Left lung (tissue), 4 donors: ENCODE measurements at regions not wholly inside any gene's neighbourhood (a gene's known extent, or its start where the extent isn't known, plus 50 kb on each side); places are given as distances from the start of the nearest gene placed in this dataset.
"Not testable (repeated sequence)": the region's sequence is repeated elsewhere in the genome, so short reads cannot be mapped to it uniquely, and the experiment has no call there.

Source experiments
- ATAC-seq: fragments of 200-7000 bp; cut with Tn5 transposase; one replicate; pipeline ENCODE4 v1.9.1; 2020; ENCODE audit warnings: moderate library complexity
- DNase-seq, 4 donors: peaks; one replicate each; pipeline ENCODE4 v3.0.0-alpha.2; 2013 to 2020
- H3K27ac ChIP-seq, 2 donors: fragments of 200-600 bp; sonication (generic) in 1 of 2; one replicate each; pipeline versions ENCODE4 v1.5.0 to v1.8.0; 2020 to 2021
- H3K27me3 ChIP-seq, 2 donors: fragments of 200-600 bp; sonication (generic) in 1 of 2; one replicate each; pipeline versions ENCODE4 v1.5.0 to v1.8.0; 2020 to 2021
- H3K36me3 ChIP-seq, 2 donors: fragments of 200-600 bp; sonication (generic) in 1 of 2; one replicate each; pipeline versions ENCODE4 v1.5.0 to v1.8.0; 2020 to 2021
- H3K4me1 ChIP-seq, 2 donors: fragments of 200-600 bp; one replicate each; pipeline ENCODE4 v1.8.0; 2021
- H3K4me3 ChIP-seq, 2 donors: fragments of 200-600 bp; sonication (generic) in 1 of 2; one replicate each; pipeline versions ENCODE4 v1.5.0 to v1.8.0; 2020 to 2021; ENCODE audit warnings: mild to moderate bottlenecking in 1 of 2
- H3K9me3 ChIP-seq, 2 donors: fragments of 200-600 bp; sonication (generic) in 1 of 2; one replicate each; pipeline versions ENCODE4 v1.5.0 to v1.8.0; 2020 to 2021
- CTCF ChIP-seq, 2 donors: fragments of 200-600 bp; sonication (generic) in 1 of 2; IDR thresholded peaks; one replicate each; pipeline versions ENCODE4 v1.5.0 to v1.8.0; 2021; ENCODE audit warnings: antibody characterized with exemption in 2 of 2
- intact Hi-C, 2 donors: fragments of 100-400 bp; cut with DNase I; formaldehyde crosslinking; loops; one replicate each; pipeline versions ENCODE4 v1.11.2 to v1.14.2; 2022
- donor health status: DM: no; HTN: yes; CAD: no.
- donor health status: DM: no; HTN: no; CAD: no.

DNA sequence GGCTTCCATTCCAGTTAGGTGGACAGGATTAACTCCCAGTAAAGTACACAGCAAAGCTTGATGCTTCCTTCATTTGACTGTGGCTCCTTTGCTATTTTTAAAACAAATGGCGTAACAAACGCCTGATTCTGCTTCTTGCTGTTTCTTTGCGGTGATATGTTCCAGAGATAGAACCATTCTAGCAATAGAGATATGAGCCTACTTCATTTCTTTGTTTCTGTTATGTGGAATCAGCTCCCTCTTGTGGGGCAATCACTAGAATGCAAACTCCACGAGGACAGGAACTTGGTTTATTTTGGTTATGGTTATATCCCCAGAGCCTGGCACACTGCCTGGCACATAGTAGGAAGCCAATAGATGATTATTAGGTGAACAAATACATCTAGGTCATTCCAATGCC lies 122.6 kb upstream of the SLC6A11 start:
- ATAC-seq: no peak
- H3K27me3 ChIP-seq: peaks cover 0 to 18% of the 10 kb centered on the region in 2 donors
- no peaks in the 10 kb centered on the region for H3K36me3 ChIP-seq
- no peak for TF ChIP-seq CTCF (IDR thresholded peaks at IDR 0.05)
- no peak for DNase-seq
- no peaks in the 10 kb centered on the region for H3K4me1 ChIP-seq
- H3K9me3 ChIP-seq: no peaks in the 10 kb centered on the region
- H3K4me3 ChIP-seq: no peak overlapping the region
- H3K27ac ChIP-seq: no peak overlapping the region
- intact Hi-C loops: no loop called here

GRCh38 chr3:10694179-10694578 lies 121.8 kb upstream of the SLC6A11 start:
- Histone ChIP-seq H3K27ac (no peak overlapping the region), H3K27me3 (peaks cover 0 to 18% of the 10 kb centered on the region in 2 donors), H3K4me3 (no peak overlapping the region), H3K4me1 (no peaks in the 10 kb centered on the region), H3K9me3 (no peaks in the 10 kb centered on the region), H3K36me3 (no peaks in the 10 kb centered on the region)
- DNase-seq (no peak), ATAC-seq (no peak)
- no peak for TF ChIP-seq CTCF (IDR thresholded peaks at IDR 0.05)
- intact Hi-C loops: no loop called here

DNA sequence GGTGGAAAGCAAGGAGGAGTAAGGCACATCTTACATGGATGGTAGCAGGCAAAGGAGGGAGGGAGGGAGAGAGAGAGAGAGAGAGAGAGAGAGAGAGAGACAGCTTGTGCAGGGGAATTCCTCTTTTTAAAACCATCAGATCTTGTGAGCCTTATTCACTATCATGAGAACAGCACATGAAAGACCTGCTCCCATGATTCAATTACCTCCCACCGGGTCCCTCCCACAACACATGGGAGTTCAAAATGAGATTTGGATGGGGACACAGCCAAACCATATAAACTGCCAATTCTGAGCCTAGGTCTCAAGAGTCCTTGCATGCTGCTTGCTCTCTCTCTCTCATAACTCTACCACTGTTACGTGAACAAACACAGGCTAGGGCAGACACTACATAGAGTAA lies 120.8 kb upstream of the SLC6A11 start:
- not testable (repeated sequence) for H3K9me3 ChIP-seq, DNase-seq

DNA sequence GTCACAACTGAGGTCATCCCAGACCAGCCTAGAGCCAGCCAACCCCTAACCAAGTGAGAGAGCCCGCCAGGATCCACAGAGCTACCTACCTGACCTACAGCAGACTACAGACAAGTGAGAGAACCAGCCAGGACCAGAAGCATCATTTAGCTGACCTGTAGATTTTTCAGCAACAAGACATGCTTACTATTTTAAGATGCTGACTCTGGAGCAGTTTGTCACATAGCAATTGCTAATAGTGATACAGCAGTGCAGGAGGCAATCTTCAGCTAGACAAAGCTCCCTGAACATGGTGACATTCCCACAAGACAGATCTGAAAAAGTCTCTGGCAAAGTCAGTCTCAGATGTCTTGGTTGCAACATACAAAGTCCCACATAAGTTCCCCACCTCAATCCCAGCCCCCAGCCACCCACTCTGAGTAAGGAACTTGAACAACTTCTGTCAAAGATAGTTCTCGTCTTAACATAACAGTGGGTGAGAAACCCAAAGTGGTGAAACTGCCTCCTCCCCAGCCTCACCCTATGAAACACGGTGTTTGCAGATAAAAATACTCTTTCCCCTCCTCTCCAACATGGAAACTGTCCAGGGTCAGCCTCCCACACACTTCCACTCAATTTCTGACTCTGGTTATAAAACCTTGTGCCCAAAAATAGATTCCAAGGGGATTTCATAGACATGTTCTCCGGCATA lies 120.3 kb upstream of the SLC6A11 start:
- Histone ChIP-seq H3K36me3 (no peaks in the 10 kb centered on the region), H3K4me1 (no peaks in the 10 kb centered on the region), H3K27me3 (peaks cover 0 to 23% of the 10 kb centered on the region in 2 donors), H3K4me3 (no peak overlapping the region), H3K27ac (no peak overlapping the region), H3K9me3 (no peaks in the 10 kb centered on the region)
- DNase-seq: no peak
- intact Hi-C loops: no loop called here
- TF ChIP-seq CTCF (IDR thresholded peaks at IDR 0.05): no peak
- ATAC-seq: no peak

More for the DNA sequence above, 120.8 kb upstream of the SLC6A11 start:
- H3K27ac ChIP-seq, H3K36me3 ChIP-seq, intact Hi-C loops, H3K4me3 ChIP-seq, ATAC-seq, H3K4me1 ChIP-seq: not testable (repeated sequence)
- peaks cover 0 to 19% of the 10 kb centered on the region in 2 donors for H3K27me3 ChIP-seq

DNA sequence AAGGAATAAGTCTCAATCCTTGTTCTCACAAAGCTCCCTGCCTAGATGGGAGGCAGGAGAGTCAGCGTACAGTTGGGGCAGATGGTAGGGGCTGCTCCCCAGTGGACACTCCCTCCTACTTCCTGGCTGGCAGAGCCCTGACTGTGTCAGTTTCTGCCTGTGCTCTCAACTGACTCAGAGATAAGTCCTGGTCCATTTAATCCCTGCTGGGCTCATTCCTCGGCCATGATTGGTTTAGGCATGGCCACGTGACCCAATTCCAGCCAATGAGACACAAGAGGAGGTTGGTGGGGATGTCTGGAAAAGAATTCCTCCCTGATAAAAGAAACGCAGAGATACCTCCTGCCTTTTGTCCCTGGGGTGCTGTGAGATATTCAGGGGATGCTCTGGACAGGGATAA lies 118.1 kb upstream of the SLC6A11 start:
- peaks cover 0 to 44% of the 10 kb centered on the region in 2 donors for H3K27me3 ChIP-seq
- DNase-seq: no peak

More for the DNA sequence above, 118.1 kb upstream of the SLC6A11 start:
- TF ChIP-seq CTCF (IDR thresholded peaks at IDR 0.05): no peak
- no peak overlapping the region for H3K27ac ChIP-seq
- ATAC-seq: no peak
- no peaks in the 10 kb centered on the region for H3K36me3 ChIP-seq
- H3K4me1 ChIP-seq: no peaks in the 10 kb centered on the region
- intact Hi-C loops: no loop called here
- H3K9me3 ChIP-seq: no peaks in the 10 kb centered on the region
- H3K4me3 ChIP-seq: no peak overlapping the region
